ENCODE measurements at regions not wholly inside any gene's neighbourhood (a gene's known extent, or its start where the extent isn't known, plus 50 kb on each side); places are given as distances from the start of the nearest gene placed in this dataset.
"Not testable (repeated sequence)": the region's sequence is repeated elsewhere in the genome, so short reads cannot be mapped to it uniquely, and the experiment has no call there.

- 96% methylated on average over 2 of the region's 2 CpGs for WGBS
- H3K9me3 ChIP-seq (ENCODE audit: control insufficient read depth in 2 of 2, insufficient read depth in 1 of 2, low read length in 1 of 2) = no peaks in the 10 kb centered on the region
- H3K4me3 ChIP-seq (ENCODE audit: low read length in 2 of 2) = no peak overlapping the region
- H3K4me1 ChIP-seq (ENCODE audit: control insufficient read depth in 2 of 2, insufficient read depth in 2 of 2, low read length in 2 of 2) = no peaks in the 10 kb centered on the region
- no peaks in the 10 kb centered on the region for H3K36me3 ChIP-seq (ENCODE audit: control insufficient read depth in 2 of 2, insufficient read depth in 2 of 2, low read length in 1 of 2)
- H3K27me3 ChIP-seq (ENCODE audit: control insufficient read depth in 2 of 2, insufficient read depth in 1 of 2, low read length in 1 of 2) = no peaks in the 10 kb centered on the region
- no peak for DNase-seq (ENCODE audit: low read depth in 6 of 9, low spot score in 9 of 9)
- no peak overlapping the region for H3K27ac ChIP-seq (ENCODE audit: low read depth in 1 of 2, low read length in 1 of 2)
Measured at GRCh38 chr20:11176431-11176830, 502.6 kb upstream of the JAG1 start.

- Histone ChIP-seq H3K9me3 (ENCODE audit: control insufficient read depth in 2 of 2, insufficient read depth in 1 of 2, low read length in 1 of 2) (no peaks in the 10 kb centered on the region), H3K27ac (ENCODE audit: low read depth in 1 of 2, low read length in 1 of 2) (no peak overlapping the region), H3K36me3 (ENCODE audit: control insufficient read depth in 2 of 2, insufficient read depth in 2 of 2, low read length in 1 of 2) (no peaks in the 10 kb centered on the region), H3K4me3 (ENCODE audit: low read length in 2 of 2) (no peak overlapping the region), H3K4me1 (ENCODE audit: control insufficient read depth in 2 of 2, insufficient read depth in 2 of 2, low read length in 2 of 2) (no peaks in the 10 kb centered on the region), H3K27me3 (ENCODE audit: control insufficient read depth in 2 of 2, insufficient read depth in 1 of 2, low read length in 1 of 2) (no peaks in the 10 kb centered on the region)
- DNase-seq (ENCODE audit: low read depth in 6 of 9, low spot score in 9 of 9) = no peak
- WGBS = 94% methylated on average over 3 of the region's 3 CpGs
Measured at GRCh38 chr20:11178946-11179654, 505.3 kb upstream of the JAG1 start.

- no peak overlapping the region for H3K4me3 ChIP-seq (ENCODE audit: low read length in 2 of 2)
- H3K27me3 ChIP-seq (ENCODE audit: control insufficient read depth in 2 of 2, insufficient read depth in 1 of 2, low read length in 1 of 2) = no peaks in the 10 kb centered on the region
- no peak for DNase-seq (ENCODE audit: low read depth in 6 of 9, low spot score in 9 of 9)
- H3K36me3 ChIP-seq (ENCODE audit: control insufficient read depth in 2 of 2, insufficient read depth in 2 of 2, low read length in 1 of 2) = no peaks in the 10 kb centered on the region
- no peaks in the 10 kb centered on the region for H3K9me3 ChIP-seq (ENCODE audit: control insufficient read depth in 2 of 2, insufficient read depth in 1 of 2, low read length in 1 of 2)
- no peak overlapping the region for H3K27ac ChIP-seq (ENCODE audit: low read depth in 1 of 2, low read length in 1 of 2)
- H3K4me1 ChIP-seq (ENCODE audit: control insufficient read depth in 2 of 2, insufficient read depth in 2 of 2, low read length in 2 of 2) = no peaks in the 10 kb centered on the region
Measured at GRCh38 chr20:11180186-11180585, 506.4 kb upstream of the JAG1 start.

- not testable (repeated sequence) for H3K27me3 ChIP-seq (ENCODE audit: control insufficient read depth in 2 of 2, insufficient read depth in 1 of 2, low read length in 1 of 2); DNase-seq (ENCODE audit: low read depth in 6 of 9, low spot score in 9 of 9); H3K4me3 ChIP-seq (ENCODE audit: low read length in 2 of 2); H3K36me3 ChIP-seq (ENCODE audit: control insufficient read depth in 2 of 2, insufficient read depth in 2 of 2, low read length in 1 of 2); H3K4me1 ChIP-seq (ENCODE audit: control insufficient read depth in 2 of 2, insufficient read depth in 2 of 2, low read length in 2 of 2); H3K27ac ChIP-seq (ENCODE audit: low read depth in 1 of 2, low read length in 1 of 2); H3K9me3 ChIP-seq (ENCODE audit: control insufficient read depth in 2 of 2, insufficient read depth in 1 of 2, low read length in 1 of 2)
- WGBS = 91% methylated on average over 3 of the region's 3 CpGs
Measured at GRCh38 chr20:11181129-11181528, 507.3 kb upstream of the JAG1 start.

- H3K9me3 ChIP-seq (ENCODE audit: control insufficient read depth in 2 of 2, insufficient read depth in 1 of 2, low read length in 1 of 2) = no peaks in the 10 kb centered on the region
- H3K36me3 ChIP-seq (ENCODE audit: control insufficient read depth in 2 of 2, insufficient read depth in 2 of 2, low read length in 1 of 2) = no peaks in the 10 kb centered on the region
- H3K27ac ChIP-seq (ENCODE audit: low read depth in 1 of 2, low read length in 1 of 2) = no peak overlapping the region
- 97% methylated on average over 3 of the region's 3 CpGs for WGBS
- no peak overlapping the region for H3K4me3 ChIP-seq (ENCODE audit: low read length in 2 of 2)
- H3K27me3 ChIP-seq (ENCODE audit: control insufficient read depth in 2 of 2, insufficient read depth in 1 of 2, low read length in 1 of 2) = no peaks in the 10 kb centered on the region
- no peaks in the 10 kb centered on the region for H3K4me1 ChIP-seq (ENCODE audit: control insufficient read depth in 2 of 2, insufficient read depth in 2 of 2, low read length in 2 of 2)
- no peak for DNase-seq (ENCODE audit: low read depth in 6 of 9, low spot score in 9 of 9)
Measured at GRCh38 chr20:11181966-11182365, 508.2 kb upstream of the JAG1 start.

- H3K4me1 ChIP-seq (ENCODE audit: control insufficient read depth in 2 of 2, insufficient read depth in 2 of 2, low read length in 2 of 2) = no peaks in the 10 kb centered on the region
- no peak for DNase-seq (ENCODE audit: low read depth in 6 of 9, low spot score in 9 of 9)
Measured at GRCh38 chr20:11182720-11183119, 508.9 kb upstream of the JAG1 start.

GRCh38 chr20:11186301-11187008 is 512.7 kb upstream of the JAG1 start:
- Histone ChIP-seq H3K4me1 (ENCODE audit: control insufficient read depth in 2 of 2, insufficient read depth in 2 of 2, low read length in 2 of 2) (no peaks in the 10 kb centered on the region), H3K27me3 (ENCODE audit: control insufficient read depth in 2 of 2, insufficient read depth in 1 of 2, low read length in 1 of 2) (no peaks in the 10 kb centered on the region), H3K9me3 (ENCODE audit: control insufficient read depth in 2 of 2, insufficient read depth in 1 of 2, low read length in 1 of 2) (no peaks in the 10 kb centered on the region), H3K27ac (ENCODE audit: low read depth in 1 of 2, low read length in 1 of 2) (peak overlapping the region in 1 of 2 donors; percentile 33), H3K36me3 (ENCODE audit: control insufficient read depth in 2 of 2, insufficient read depth in 2 of 2, low read length in 1 of 2) (no peaks in the 10 kb centered on the region), H3K4me3 (ENCODE audit: low read length in 2 of 2) (no peak overlapping the region)
- no peak for DNase-seq (ENCODE audit: low read depth in 6 of 9, low spot score in 9 of 9)
- 98% methylated on average over 3 of the region's 3 CpGs for WGBS

More at GRCh38 chr20:11182720-11183119, 508.9 kb upstream of the JAG1 start:
- Histone ChIP-seq H3K9me3 (ENCODE audit: control insufficient read depth in 2 of 2, insufficient read depth in 1 of 2, low read length in 1 of 2) (no peaks in the 10 kb centered on the region), H3K4me3 (ENCODE audit: low read length in 2 of 2) (no peak overlapping the region), H3K27me3 (ENCODE audit: control insufficient read depth in 2 of 2, insufficient read depth in 1 of 2, low read length in 1 of 2) (no peaks in the 10 kb centered on the region), H3K27ac (ENCODE audit: low read depth in 1 of 2, low read length in 1 of 2) (no peak overlapping the region), H3K36me3 (ENCODE audit: control insufficient read depth in 2 of 2, insufficient read depth in 2 of 2, low read length in 1 of 2) (no peaks in the 10 kb centered on the region)
- 92% methylated on average over 1 of the region's 1 CpG for WGBS

- Histone ChIP-seq H3K27ac (ENCODE audit: low read depth in 1 of 2, low read length in 1 of 2) (no peak overlapping the region), H3K4me1 (ENCODE audit: control insufficient read depth in 2 of 2, insufficient read depth in 2 of 2, low read length in 2 of 2) (no peaks in the 10 kb centered on the region), H3K4me3 (ENCODE audit: low read length in 2 of 2) (no peak overlapping the region), H3K27me3 (ENCODE audit: control insufficient read depth in 2 of 2, insufficient read depth in 1 of 2, low read length in 1 of 2) (no peaks in the 10 kb centered on the region), H3K9me3 (ENCODE audit: control insufficient read depth in 2 of 2, insufficient read depth in 1 of 2, low read length in 1 of 2) (no peaks in the 10 kb centered on the region), H3K36me3 (ENCODE audit: control insufficient read depth in 2 of 2, insufficient read depth in 2 of 2, low read length in 1 of 2) (no peaks in the 10 kb centered on the region)
- 93% methylated on average over 8 of the region's 8 CpGs for WGBS
- no peak for DNase-seq (ENCODE audit: low read depth in 6 of 9, low spot score in 9 of 9)
Measured at GRCh38 chr20:11188843-11189603, 515.2 kb upstream of the JAG1 start.

- H3K9me3 ChIP-seq (ENCODE audit: control insufficient read depth in 2 of 2, insufficient read depth in 1 of 2, low read length in 1 of 2) = no peaks in the 10 kb centered on the region
- no peaks in the 10 kb centered on the region for H3K4me1 ChIP-seq (ENCODE audit: control insufficient read depth in 2 of 2, insufficient read depth in 2 of 2, low read length in 2 of 2)
- WGBS = 92% methylated on average over 2 of the region's 2 CpGs
- no peaks in the 10 kb centered on the region for H3K36me3 ChIP-seq (ENCODE audit: control insufficient read depth in 2 of 2, insufficient read depth in 2 of 2, low read length in 1 of 2)
- H3K27me3 ChIP-seq (ENCODE audit: control insufficient read depth in 2 of 2, insufficient read depth in 1 of 2, low read length in 1 of 2) = no peaks in the 10 kb centered on the region
- no peak for DNase-seq (ENCODE audit: low read depth in 6 of 9, low spot score in 9 of 9)
- H3K27ac ChIP-seq (ENCODE audit: low read depth in 1 of 2, low read length in 1 of 2) = no peak overlapping the region
- H3K4me3 ChIP-seq (ENCODE audit: low read length in 2 of 2) = no peak overlapping the region
Measured at GRCh38 chr20:11190741-11191140, 516.9 kb upstream of the JAG1 start.
